ENCODE measurements at regions not wholly inside any gene's neighbourhood (a gene's known extent, or its start where the extent isn't known, plus 50 kb on each side); places are given as distances from the start of the nearest gene placed in this dataset.

DNA sequence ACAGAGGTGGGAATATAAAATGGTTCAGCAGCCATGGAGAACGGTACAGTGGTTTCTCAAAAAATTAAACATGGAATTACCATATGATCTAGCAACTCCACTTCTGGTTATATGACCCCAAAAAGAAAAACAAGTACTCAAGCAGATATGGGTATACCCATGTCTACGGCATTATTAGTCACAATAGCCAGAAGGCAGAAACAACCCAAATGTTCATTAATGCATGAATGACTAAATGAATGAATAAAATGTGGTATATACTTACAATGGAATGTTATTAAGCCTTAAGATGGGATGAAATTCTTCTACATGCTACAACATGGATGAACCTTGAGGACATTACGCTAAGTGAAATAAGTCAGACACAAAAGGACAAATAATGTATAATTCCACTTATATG lies 141.3 kb upstream of the FOXN2 start:
- no peak overlapping the region for H3K9ac ChIP-seq (ENCODE audit: low read depth in 2 of 2, low read length in 2 of 2)
- TF ChIP-seq, protein P1, sequence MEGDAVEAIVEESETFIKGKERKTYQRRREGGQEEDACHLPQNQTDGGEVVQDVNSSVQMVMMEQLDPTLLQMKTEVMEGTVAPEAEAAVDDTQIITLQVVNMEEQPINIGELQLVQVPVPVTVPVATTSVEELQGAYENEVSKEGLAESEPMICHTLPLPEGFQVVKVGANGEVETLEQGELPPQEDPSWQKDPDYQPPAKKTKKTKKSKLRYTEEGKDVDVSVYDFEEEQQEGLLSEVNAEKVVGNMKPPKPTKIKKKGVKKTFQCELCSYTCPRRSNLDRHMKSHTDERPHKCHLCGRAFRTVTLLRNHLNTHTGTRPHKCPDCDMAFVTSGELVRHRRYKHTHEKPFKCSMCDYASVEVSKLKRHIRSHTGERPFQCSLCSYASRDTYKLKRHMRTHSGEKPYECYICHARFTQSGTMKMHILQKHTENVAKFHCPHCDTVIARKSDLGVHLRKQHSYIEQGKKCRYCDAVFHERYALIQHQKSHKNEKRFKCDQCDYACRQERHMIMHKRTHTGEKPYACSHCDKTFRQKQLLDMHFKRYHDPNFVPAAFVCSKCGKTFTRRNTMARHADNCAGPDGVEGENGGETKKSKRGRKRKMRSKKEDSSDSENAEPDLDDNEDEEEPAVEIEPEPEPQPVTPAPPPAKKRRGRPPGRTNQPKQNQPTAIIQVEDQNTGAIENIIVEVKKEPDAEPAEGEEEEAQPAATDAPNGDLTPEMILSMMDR (IDR thresholded peaks at IDR 0.05), result no peak
- no peaks in the 10 kb centered on the region for H3K4me1 ChIP-seq
- H3K4me3 ChIP-seq, result no peak overlapping the region
- DNase-seq, result no peak
- no peaks in the 10 kb centered on the region for H3K9me3 ChIP-seq
- no peak overlapping the region for H3K27ac ChIP-seq
- H3K36me3 ChIP-seq, result no peaks in the 10 kb centered on the region
- intact Hi-C loops (cut with DNase I), result no loop called here
- no peaks in the 10 kb centered on the region for H3K27me3 ChIP-seq

DNA sequence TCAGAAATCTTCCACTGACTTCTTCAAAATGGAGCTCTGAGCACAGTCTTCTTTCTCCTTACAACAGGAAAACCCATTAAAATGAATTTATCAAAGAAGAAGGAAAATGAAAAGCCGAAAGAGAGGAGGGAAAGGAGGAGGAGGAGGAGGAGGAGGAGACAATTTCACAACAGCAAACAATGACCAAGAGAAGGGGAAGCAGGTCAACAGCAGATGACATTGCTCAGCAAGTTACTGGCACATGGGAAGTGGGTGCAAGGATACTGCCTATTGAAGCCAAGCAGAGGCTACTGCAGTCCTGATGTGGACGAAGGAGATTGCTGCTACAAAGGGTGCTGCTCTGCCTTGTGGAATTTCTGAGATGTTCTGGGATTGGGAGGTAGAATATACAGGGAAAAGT lies 140.0 kb upstream of the FOXN2 start:
- TF ChIP-seq, protein P1 (IDR thresholded peaks at IDR 0.05), result no peak
- no peaks in the 10 kb centered on the region for H3K36me3 ChIP-seq
- no peaks in the 10 kb centered on the region for H3K4me1 ChIP-seq
- H3K4me3 ChIP-seq, result no peak overlapping the region
- H3K27ac ChIP-seq, result no peak overlapping the region
- DNase-seq, result no peak
- H3K27me3 ChIP-seq, result no peaks in the 10 kb centered on the region
- intact Hi-C loops (cut with DNase I), result no loop called here
- H3K9ac ChIP-seq (ENCODE audit: low read depth in 2 of 2, low read length in 2 of 2), result no peak overlapping the region
- no peaks in the 10 kb centered on the region for H3K9me3 ChIP-seq

DNA sequence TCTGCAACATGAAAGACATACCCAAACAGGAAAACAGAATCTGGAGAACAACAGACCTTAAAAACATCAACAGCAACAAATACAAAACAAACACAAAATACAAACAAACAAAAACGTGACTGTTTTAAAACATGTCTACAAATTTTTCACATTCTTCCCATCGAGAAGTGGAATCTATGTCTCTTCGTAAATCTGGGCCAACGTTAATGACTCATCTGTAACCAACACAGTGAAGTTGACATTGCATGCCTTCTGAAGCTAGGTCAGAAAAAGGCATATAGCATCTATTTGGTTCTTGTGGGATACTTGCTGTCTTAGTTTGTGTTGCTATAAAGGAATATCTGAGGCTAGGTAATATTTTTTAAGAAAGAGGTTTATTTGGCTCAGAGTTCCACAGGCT lies 139.2 kb upstream of the FOXN2 start:
- TF ChIP-seq, protein P1 (IDR thresholded peaks at IDR 0.05), result no peak
- no peaks in the 10 kb centered on the region for H3K9me3 ChIP-seq
- intact Hi-C loops (cut with DNase I), result no loop called here
- no peak overlapping the region for H3K4me3 ChIP-seq
- no peak overlapping the region for H3K9ac ChIP-seq (ENCODE audit: low read depth in 2 of 2, low read length in 2 of 2)
- DNase-seq, result no peak
- H3K27me3 ChIP-seq, result no peaks in the 10 kb centered on the region
- H3K36me3 ChIP-seq, result no peaks in the 10 kb centered on the region
- no peaks in the 10 kb centered on the region for H3K4me1 ChIP-seq
- H3K27ac ChIP-seq, result no peak overlapping the region

DNA sequence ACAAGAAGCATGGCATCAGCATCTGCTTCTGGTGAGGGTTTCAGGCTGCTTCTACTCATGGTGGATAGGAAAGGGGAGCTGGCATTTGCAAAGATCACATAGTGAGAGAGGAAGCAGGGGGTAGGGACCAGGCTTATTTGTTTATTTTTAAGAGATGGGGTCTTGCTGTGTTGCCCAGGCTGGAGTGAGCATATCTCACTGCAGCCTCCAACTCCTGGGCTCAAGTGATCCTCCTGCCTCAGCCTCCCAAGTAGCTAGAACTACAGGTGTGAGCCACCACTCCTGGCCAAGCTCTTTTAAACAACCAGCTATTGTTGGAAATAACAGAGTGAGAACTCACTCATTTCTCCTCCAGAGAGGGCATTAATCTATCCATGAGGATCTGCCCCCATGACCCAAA lies 138.8 kb upstream of the FOXN2 start:
- Histone ChIP-seq H3K4me1 (no peaks in the 10 kb centered on the region), H3K27ac (no peak overlapping the region), H3K27me3 (no peaks in the 10 kb centered on the region), H3K36me3 (no peaks in the 10 kb centered on the region), H3K9me3 (no peaks in the 10 kb centered on the region), H3K9ac (ENCODE audit: low read depth in 2 of 2, low read length in 2 of 2) (no peak overlapping the region), H3K4me3 (no peak overlapping the region)
- TF ChIP-seq, protein P1 (IDR thresholded peaks at IDR 0.05), result no peak
- DNase-seq, result no peak
- intact Hi-C loops (cut with DNase I), result no loop called here

DNA sequence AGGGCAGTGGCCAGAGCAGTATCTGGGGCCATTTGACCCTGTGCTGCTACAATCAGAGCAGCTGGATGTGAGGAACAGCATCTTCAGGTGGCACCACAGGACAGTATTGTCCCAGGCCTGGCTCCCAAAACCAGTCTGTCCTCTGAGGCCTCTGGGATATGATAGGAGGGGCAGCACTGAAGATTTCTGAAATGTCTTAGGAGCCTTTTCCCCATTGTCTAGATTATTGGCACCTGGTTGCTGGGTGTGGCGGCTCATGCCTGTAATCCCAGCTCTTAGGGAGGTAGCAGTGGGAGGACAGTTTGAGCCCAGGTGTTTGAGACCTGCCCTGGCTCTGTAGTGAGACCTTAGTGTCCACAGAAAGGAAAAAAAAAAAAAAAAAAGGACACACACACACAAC lies 137.6 kb upstream of the FOXN2 start:
- no peaks in the 10 kb centered on the region for H3K27me3 ChIP-seq
- no peak overlapping the region for H3K9ac ChIP-seq (ENCODE audit: low read depth in 2 of 2, low read length in 2 of 2)
- no peak overlapping the region for H3K27ac ChIP-seq
- TF ChIP-seq, protein P1 (IDR thresholded peaks at IDR 0.05), result no peak
- H3K4me3 ChIP-seq, result no peak overlapping the region
- no peaks in the 10 kb centered on the region for H3K36me3 ChIP-seq
- DNase-seq, result no peak
- no peaks in the 10 kb centered on the region for H3K9me3 ChIP-seq
- intact Hi-C loops (cut with DNase I), result no loop called here
- no peaks in the 10 kb centered on the region for H3K4me1 ChIP-seq

DNA sequence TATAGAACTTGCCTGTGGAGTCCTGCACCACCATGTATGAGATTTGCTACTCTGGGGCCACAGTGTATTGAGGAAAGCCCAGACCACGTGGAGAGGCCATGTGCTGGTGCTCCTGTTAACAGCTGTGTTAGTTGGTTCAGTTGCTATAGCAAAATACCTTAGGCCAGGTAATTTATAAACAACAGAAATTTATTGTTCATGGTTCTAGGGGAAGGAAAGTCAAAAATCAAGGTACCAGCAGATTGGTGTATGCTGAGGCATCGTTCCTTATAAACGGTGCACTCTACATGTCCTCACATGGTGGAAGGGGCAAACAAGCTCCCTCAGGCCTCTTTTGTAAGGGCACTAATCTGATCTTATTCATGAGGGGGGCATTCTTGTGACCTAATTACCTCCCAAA lies 135.9 kb upstream of the FOXN2 start:
- Histone ChIP-seq H3K27me3 (no peaks in the 10 kb centered on the region), H3K9ac (ENCODE audit: low read depth in 2 of 2, low read length in 2 of 2) (no peak overlapping the region), H3K36me3 (no peaks in the 10 kb centered on the region), H3K9me3 (no peaks in the 10 kb centered on the region), H3K4me3 (no peak overlapping the region), H3K4me1 (no peaks in the 10 kb centered on the region), H3K27ac (no peak overlapping the region)
- DNase-seq, result no peak
- intact Hi-C loops (cut with DNase I), result no loop called here
- TF ChIP-seq, protein P1 (IDR thresholded peaks at IDR 0.05), result no peak

Measured in colonic mucosa (tissue), 4 donors.